Astrocyte (in vitro differentiated cells and primary cell): ENCODE measurements at regions not wholly inside any gene's neighbourhood (a gene's known extent, or its start where the extent isn't known, plus 50 kb on each side); places are given as distances from the start of the nearest gene placed in this dataset.

Experiments used
- DNase-seq: peaks from one replicate; pipeline ENCODE4 v3.0.0-alpha.2; 2010; ENCODE audit warnings: low read depth
- FAIRE-seq: peaks from 2 replicates; lab custom pipeline; 2011; peaks lifted over from hg19 to GRCh38; lab: Jason Lieb, UNC
- H2AFZ ChIP-seq: 2 replicates; pipeline ENCODE4 v1.6.0; 2012; ENCODE audit warnings: low read depth, low read length, inconsistent platforms
- H3K27ac ChIP-seq: 2 replicates; pipeline ENCODE4 v1.5.1; 2011; ENCODE audit warnings: low read depth, low read length, inconsistent platforms
- H3K27me3 ChIP-seq: 2 replicates; pipeline ENCODE4 v1.6.0; 2011; ENCODE audit warnings: low read length, inconsistent platforms; ENCODE audit not compliant: insufficient read depth
- H3K36me3 ChIP-seq: 2 replicates; pipeline ENCODE4 v1.5.1; 2011; ENCODE audit warnings: low read length, inconsistent platforms; ENCODE audit not compliant: insufficient read depth
- H3K4me1 ChIP-seq: 2 replicates; pipeline ENCODE4 v1.5.1; 2011; ENCODE audit warnings: low read length, inconsistent platforms; ENCODE audit not compliant: insufficient read depth
- H3K4me2 ChIP-seq: 2 replicates; pipeline ENCODE4 v1.6.0; 2012; ENCODE audit warnings: low read length, inconsistent platforms
- H3K4me3 ChIP-seq: 2 replicates; pipeline ENCODE4 v1.5.1; 2011; ENCODE audit warnings: low read depth, mild to moderate bottlenecking, low read length, inconsistent platforms; ENCODE audit not compliant: insufficient read depth
- H3K79me2 ChIP-seq: 2 replicates; pipeline ENCODE4 v1.6.0; 2012; ENCODE audit warnings: mild to moderate bottlenecking, low read length, inconsistent platforms; ENCODE audit not compliant: insufficient read depth
- H3K9ac ChIP-seq: 2 replicates; pipeline ENCODE4 v1.6.0; 2012; ENCODE audit warnings: mild to moderate bottlenecking, low read length, inconsistent platforms
- H3K9me3 ChIP-seq: 2 replicates; pipeline ENCODE4 v1.5.1; 2012; ENCODE audit warnings: low read depth, mild to moderate bottlenecking, low read length, inconsistent platforms; ENCODE audit not compliant: insufficient read depth
- H4K20me1 ChIP-seq: 2 replicates; pipeline ENCODE4 v1.6.0; 2012; ENCODE audit warnings: low read length, inconsistent platforms; ENCODE audit not compliant: insufficient read depth
- H3K27ac Mint-ChIP-seq: one replicate; pipeline ENCODE4 v1.8.0; 2021; ENCODE audit warnings: mild to moderate bottlenecking, mixed read lengths; ENCODE audit not compliant: unreplicated experiment
- H3K27me3 Mint-ChIP-seq: one replicate; pipeline ENCODE4 v1.8.0; 2021; ENCODE audit warnings: low read depth, mixed read lengths; ENCODE audit not compliant: unreplicated experiment
- H3K36me3 Mint-ChIP-seq: one replicate; pipeline ENCODE4 v1.8.0; 2021; ENCODE audit warnings: low read depth, mixed read lengths; ENCODE audit not compliant: unreplicated experiment
- H3K4me1 Mint-ChIP-seq: one replicate; pipeline ENCODE4 v1.8.0; 2021; ENCODE audit warnings: low read depth, mixed read lengths; ENCODE audit not compliant: unreplicated experiment
- H3K4me3 Mint-ChIP-seq: one replicate; pipeline ENCODE4 v1.8.0; 2021; ENCODE audit warnings: mild to moderate bottlenecking, moderate library complexity, mixed read lengths; ENCODE audit not compliant: unreplicated experiment
- H3K9me3 Mint-ChIP-seq: one replicate; pipeline ENCODE4 v1.8.0; 2021; ENCODE audit warnings: mild to moderate bottlenecking, mixed read lengths; ENCODE audit not compliant: unreplicated experiment
- CTCF ChIP-seq: IDR thresholded peaks from 2 replicates; pipeline ENCODE4 v1.5.1; 2011; ENCODE audit warnings: low read depth, mild to moderate bottlenecking, inconsistent platforms, low read length, moderate library complexity; ENCODE audit not compliant: insufficient read depth
- EZH2 ChIP-seq: IDR thresholded peaks from 2 replicates; pipeline ENCODE4 v1.6.1; 2012; ENCODE audit warnings: mild to moderate bottlenecking, low read length, inconsistent platforms; ENCODE audit not compliant: insufficient read depth

GRCh38 chr12:105506678-105507310 lies 176.3 kb downstream of the C12orf75 start:
- no peak overlapping the region for H3K4me3 Mint-ChIP-seq

GRCh38 chr12:105507311-105508038 lies 177.0 kb downstream of the C12orf75 start:
- DNase-seq: peak; percentile 61
- no peaks in the 10 kb centered on the region for H4K20me1 ChIP-seq
- no peaks in the 10 kb centered on the region for H3K9me3 ChIP-seq
- Mint-ChIP-seq H3K27me3 (peaks cover 16% of the 10 kb centered on the region), H3K36me3 (peaks cover 1% of the 10 kb centered on the region), H3K4me1 (peaks cover 14% of the 10 kb centered on the region), H3K4me3 (no peak overlapping the region), H3K27ac (peak overlapping the region; percentile 50), H3K9me3 (no peaks in the 10 kb centered on the region)
- no peak overlapping the region for H3K4me3 ChIP-seq
- H3K36me3 ChIP-seq: no peaks in the 10 kb centered on the region
- H3K9ac ChIP-seq: no peak overlapping the region
- peak overlapping the region; percentile 34 for H3K4me2 ChIP-seq
- H2AFZ ChIP-seq: peak overlapping the region; percentile 33
- no peaks in the 10 kb centered on the region for H3K79me2 ChIP-seq
- peak overlapping the region; percentile 6 for H3K27ac ChIP-seq
- no peaks in the 10 kb centered on the region for H3K27me3 ChIP-seq
- no peak for FAIRE-seq
- H3K4me1 ChIP-seq: peaks cover 8% of the 10 kb centered on the region
- TF ChIP-seq EZH2: no peak

More at GRCh38 chr12:105506678-105507310, 176.3 kb downstream of the C12orf75 start:
- H3K27ac Mint-ChIP-seq: peak overlapping the region; percentile 18
- TF ChIP-seq EZH2 (no peak), CTCF (no peak)
- Histone ChIP-seq H3K36me3 (no peaks in the 10 kb centered on the region), H4K20me1 (no peaks in the 10 kb centered on the region), H3K4me2 (peak overlapping the region; percentile 34), H3K79me2 (no peaks in the 10 kb centered on the region), H3K27ac (no peak overlapping the region), H3K9me3 (no peaks in the 10 kb centered on the region), H3K9ac (no peak overlapping the region), H3K27me3 (no peaks in the 10 kb centered on the region), H2AFZ (peak overlapping the region; percentile 33), H3K4me1 (peaks cover 8% of the 10 kb centered on the region), H3K4me3 (no peak overlapping the region)
- H3K9me3 Mint-ChIP-seq: no peaks in the 10 kb centered on the region
- DNase-seq: no peak
- H3K36me3 Mint-ChIP-seq: peaks cover 1% of the 10 kb centered on the region
- no peak for FAIRE-seq
- H3K4me1 Mint-ChIP-seq: peaks cover 14% of the 10 kb centered on the region
- peaks cover 17% of the 10 kb centered on the region for H3K27me3 Mint-ChIP-seq

GRCh38 chr12:105508096-105508495 lies 177.6 kb downstream of the C12orf75 start:
- H3K4me3 Mint-ChIP-seq: no peak overlapping the region
- no peak for DNase-seq
- H3K9ac ChIP-seq: no peak overlapping the region
- H3K36me3 ChIP-seq: no peaks in the 10 kb centered on the region
- H3K36me3 Mint-ChIP-seq: peaks cover 1% of the 10 kb centered on the region
- H3K9me3 ChIP-seq: no peaks in the 10 kb centered on the region
- peak overlapping the region; percentile 34 for H3K4me2 ChIP-seq
- peaks cover 8% of the 10 kb centered on the region for H3K4me1 ChIP-seq
- H3K9me3 Mint-ChIP-seq: no peaks in the 10 kb centered on the region
- H3K27ac Mint-ChIP-seq: no peak overlapping the region
- H3K79me2 ChIP-seq: no peaks in the 10 kb centered on the region
- TF ChIP-seq CTCF (no peak), EZH2 (no peak)
- no peak for FAIRE-seq
- H4K20me1 ChIP-seq: no peaks in the 10 kb centered on the region
- peaks cover 10% of the 10 kb centered on the region for H3K27me3 Mint-ChIP-seq
- no peak overlapping the region for H3K4me3 ChIP-seq
- H2AFZ ChIP-seq: no peak overlapping the region
- H3K27me3 ChIP-seq: no peaks in the 10 kb centered on the region
- H3K27ac ChIP-seq: no peak overlapping the region
- H3K4me1 Mint-ChIP-seq: peaks cover 14% of the 10 kb centered on the region
